PC-3 (cell line): ENCODE measurements at regions not wholly inside any gene's neighbourhood (a gene's known extent, or its start where the extent isn't known, plus 50 kb on each side); places are given as distances from the start of the nearest gene placed in this dataset.

ENCODE experiments used
- ATAC-seq: fragments of 200-7000 bp; cut with Tn5 transposase; 2 replicates; pipeline ENCODE4 v1.9.1; 2020; ENCODE audit warnings: mild to moderate bottlenecking, moderate library complexity
- BruUV-seq: library from RNA; stranded (reverse); fragments of 400-500 nt; replicated peaks from 2 replicates; lab custom pipeline; 2021; lab: Mats Ljungman, UMichigan
- CTCF ChIA-PET: fragments of 300-600 bp; sonication (Branson Sonifier 250); formaldehyde crosslinking; loops from one replicate; lab custom pipeline; 2022; ENCODE audit warnings: antibody characterized with exemption; lab: Charles Lee
- POLR2A ChIA-PET: fragments of 300-600 bp; sonication (Branson Sonifier 250); formaldehyde crosslinking; loops from one replicate; lab custom pipeline; 2022; ENCODE audit warnings: antibody characterized with exemption; ENCODE audit not compliant: unreplicated experiment; lab: Charles Lee
- DNase-seq: peaks from one replicate; pipeline ENCODE4 v3.0.0-alpha.2; 2015
- H2AFZ ChIP-seq: fragments of 300-600 bp; sonication (generic); 2 replicates; pipeline ENCODE4 v1.6.0; 2016; ENCODE audit warnings: antibody characterized with exemption, low read length
- H3F3A ChIP-seq: fragments of 300-600 bp; sonication (generic); one replicate; pipeline ENCODE4 v1.6.0; 2017; ENCODE audit warnings: antibody characterized with exemption, low read length, control low read depth, mild to moderate bottlenecking; ENCODE audit not compliant: unreplicated experiment
- H3K27ac ChIP-seq: fragments of 300-600 bp; sonication (generic); 2 replicates; pipeline ENCODE4 v1.5.1; 2016; ENCODE audit warnings: mild to moderate bottlenecking, low read length
- H3K27me3 ChIP-seq: fragments of 300-600 bp; sonication (generic); 2 replicates; pipeline ENCODE4 v1.6.1; 2016; ENCODE audit warnings: low read length, mixed read lengths
- H3K36me3 ChIP-seq: fragments of 300-600 bp; sonication (generic); 2 replicates; pipeline ENCODE4 v1.6.1; 2016; ENCODE audit warnings: low read depth, mixed run types, low read length, mixed read lengths
- H3K4me1 ChIP-seq: fragments of 300-600 bp; sonication (generic); 2 replicates; pipeline ENCODE4 v1.5.1; 2016; ENCODE audit warnings: low read length; ENCODE audit not compliant: insufficient read depth
- H3K4me2 ChIP-seq: fragments of 300-600 bp; sonication (generic); 2 replicates; pipeline ENCODE4 v1.6.0; 2016; ENCODE audit warnings: low read length
- H3K4me3 ChIP-seq: fragments of 300-600 bp; sonication (generic); 2 replicates; pipeline ENCODE4 v1.5.1; 2016; ENCODE audit warnings: mild to moderate bottlenecking, low read length, mixed read lengths
- H3K79me2 ChIP-seq: fragments of 300-600 bp; sonication (generic); 2 replicates; pipeline ENCODE4 v1.6.1; 2017; ENCODE audit warnings: low read length, mixed read lengths
- H3K9ac ChIP-seq: fragments of 300-600 bp; sonication (generic); 2 replicates; pipeline ENCODE4 v1.6.0; 2016; ENCODE audit warnings: mild to moderate bottlenecking, low read length
- H3K9me2 ChIP-seq: fragments of 300-600 bp; sonication (generic); replicated peaks from 2 replicates; pipeline ENCODE4 v1.6.1; 2016; ENCODE audit warnings: mixed run types, low read length, mixed read lengths
- H3K9me3 ChIP-seq: fragments of 300-600 bp; sonication (generic); 2 replicates; pipeline ENCODE4 v1.6.1; 2016; ENCODE audit warnings: low read length, mixed read lengths
- H4K20me1 ChIP-seq: fragments of 300-600 bp; sonication (generic); 2 replicates; pipeline ENCODE4 v1.6.1; 2016; ENCODE audit warnings: low read length, mixed read lengths
- CTCF ChIP-seq: fragments of 300-600 bp; sonication (generic); conservative IDR thresholded peaks from 2 replicates; pipeline ENCODE4 v1.5.1; 2017; ENCODE audit warnings: antibody characterized with exemption, low read depth, mild to moderate bottlenecking, low read length
- EZH2 ChIP-seq: fragments of 300-600 bp; sonication (generic); IDR thresholded peaks from one replicate; pipeline ENCODE4 v1.6.1; 2017; ENCODE audit warnings: antibody characterized with exemption, mild to moderate bottlenecking, low read length; ENCODE audit not compliant: unreplicated experiment
- EZH2phosphoT487 ChIP-seq: fragments of 300-600 bp; sonication (generic); IDR thresholded peaks from 2 replicates; pipeline ENCODE4 v1.6.1; 2018; ENCODE audit warnings: mild to moderate bottlenecking, antibody characterized with exemption, low read length, borderline replicate concordance
- intact Hi-C: fragments of 100-400 bp; cut with micrococcal nuclease; formaldehyde crosslinking; loops from 2 replicates; pipeline ENCODE4 v1.9.0; 2023

- no peaks in the 10 kb centered on the region for H3F3A ChIP-seq
- H3K9me2 ChIP-seq, result no peaks in the 10 kb centered on the region
- POLR2A ChIA-PET, result no interaction called here
- H3K4me2 ChIP-seq, result peak overlapping the region; percentile 70
- peak overlapping the region; percentile 42; the same call in 1 of the 2 replicates for H2AFZ ChIP-seq
- TF ChIP-seq EZH2phosphoT487 (no peak), EZH2 (no peak), CTCF (no peak)
- H3K79me2 ChIP-seq, result no peaks in the 10 kb centered on the region
- H3K27me3 ChIP-seq, result no peaks in the 10 kb centered on the region
- no peaks in the 10 kb centered on the region for H3K9me3 ChIP-seq
- no peaks in the 10 kb centered on the region for H4K20me1 ChIP-seq
- no peak overlapping the region for H3K9ac ChIP-seq
- no TSS peak for BruUV-seq
- peak overlapping the region; percentile 58 for H3K4me3 ChIP-seq
- DNase-seq, result no peak
- H3K36me3 ChIP-seq, result no peaks in the 10 kb centered on the region
- ATAC-seq, result peak; percentile 67
- intact Hi-C loops, result no loop called here
- no peak overlapping the region for H3K27ac ChIP-seq
- H3K4me1 ChIP-seq, result no peaks in the 10 kb centered on the region
- CTCF ChIA-PET, result no interaction called here
These were observed 220.1 kb upstream of the PRICKLE2 start for GRCh38 chr3:64445109-64445943.

DNA sequence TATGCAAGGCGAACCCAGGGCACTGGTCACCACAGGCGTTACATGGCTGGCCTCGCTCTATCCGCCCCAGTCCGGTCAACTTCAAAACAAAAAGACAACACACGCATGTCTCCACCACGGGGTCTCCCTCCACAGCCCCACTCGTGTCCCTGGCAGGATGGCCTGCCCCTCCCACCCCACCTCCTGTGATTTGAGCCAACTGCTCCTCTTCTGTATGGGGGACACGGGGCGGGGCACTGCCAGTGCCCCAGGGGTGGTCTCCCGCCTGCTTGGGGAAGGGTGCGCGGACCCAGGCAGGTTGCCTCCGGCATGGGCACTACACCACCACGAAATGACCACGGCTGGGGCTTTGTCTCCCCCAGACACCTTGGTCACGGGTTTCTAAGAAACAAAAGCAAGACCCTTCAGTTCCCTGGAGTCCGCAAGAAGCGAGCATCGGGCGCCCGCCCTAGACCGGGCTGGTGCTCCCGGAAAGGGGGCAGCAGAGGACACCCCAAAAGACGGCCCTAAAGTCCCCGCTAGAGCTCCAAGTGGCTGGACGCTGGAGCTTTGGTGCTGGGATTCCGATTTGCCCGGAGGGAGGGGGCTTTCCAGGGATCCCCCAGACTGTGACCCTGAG lies 219.3 kb upstream of the PRICKLE2 start:
- BruUV-seq, result no TSS peak
- ATAC-seq, result no peak
- intact Hi-C loops, result no loop called here
- Histone ChIP-seq H3F3A (no peaks in the 10 kb centered on the region), H3K4me3 (peak overlapping the region; percentile 58), H3K9me2 (no peaks in the 10 kb centered on the region), H3K9me3 (no peaks in the 10 kb centered on the region), H3K4me2 (peak overlapping the region; percentile 70), H3K36me3 (no peaks in the 10 kb centered on the region), H4K20me1 (no peaks in the 10 kb centered on the region), H3K9ac (no peak overlapping the region), H3K27ac (no peak overlapping the region), H3K79me2 (no peaks in the 10 kb centered on the region), H3K4me1 (no peaks in the 10 kb centered on the region), H3K27me3 (no peaks in the 10 kb centered on the region), H2AFZ (peak overlapping the region; percentile 42; the same call in 1 of the 2 replicates)
- no peak for TF ChIP-seq CTCF
- no peak for TF ChIP-seq EZH2phosphoT487
- TF ChIP-seq EZH2, result no peak
- CTCF ChIA-PET, result no interaction called here
- DNase-seq, result no peak
- POLR2A ChIA-PET, result no interaction called here
